ENCODE measurements at regions not wholly inside any gene's neighbourhood (a gene's known extent, or its start where the extent isn't known, plus 50 kb on each side); places are given as distances from the start of the nearest gene placed in this dataset.

DNA sequence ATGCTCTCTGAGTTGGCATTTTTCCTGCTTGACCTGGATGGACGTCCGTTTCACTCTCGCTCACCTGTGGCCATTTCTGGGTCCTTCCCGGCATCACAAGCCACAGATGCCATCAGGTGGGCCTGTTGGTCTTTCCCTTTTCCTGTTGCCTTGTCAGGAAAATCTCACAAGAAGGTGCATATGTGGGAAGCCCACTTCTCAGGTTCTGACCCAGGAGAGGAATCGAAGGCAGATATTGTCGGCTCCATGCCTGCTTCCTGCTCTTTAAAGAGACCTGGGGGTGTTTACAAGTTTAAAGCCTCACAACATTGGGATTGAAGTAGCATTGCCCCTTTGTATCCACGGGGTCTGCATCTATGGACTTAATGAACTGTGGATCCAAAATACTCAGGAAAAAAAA is 357.9 kb downstream of the RPS24 start:
- no peak for DNase-seq (ENCODE audit: low read depth)

DNA sequence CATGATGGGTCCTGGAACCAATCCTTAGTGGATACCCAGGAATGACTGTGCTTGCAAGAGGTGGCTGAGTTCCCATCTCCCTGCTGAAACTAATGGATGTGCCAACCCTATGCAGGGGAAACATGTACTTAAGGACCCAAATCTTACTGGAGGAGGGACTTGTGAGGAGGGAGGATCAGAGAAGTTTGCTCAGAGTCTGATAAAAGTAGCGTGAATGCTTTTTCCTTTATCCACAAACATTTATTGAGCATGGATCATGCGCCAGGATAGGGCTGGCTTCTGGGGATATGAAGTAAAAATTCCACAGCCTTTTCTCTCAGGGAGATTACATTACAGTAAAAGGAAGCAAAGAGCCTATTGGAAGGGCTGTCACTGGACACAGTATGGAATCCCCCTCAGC is 358.5 kb downstream of the RPS24 start:
- DNase-seq (ENCODE audit: low read depth), result no peak

DNA sequence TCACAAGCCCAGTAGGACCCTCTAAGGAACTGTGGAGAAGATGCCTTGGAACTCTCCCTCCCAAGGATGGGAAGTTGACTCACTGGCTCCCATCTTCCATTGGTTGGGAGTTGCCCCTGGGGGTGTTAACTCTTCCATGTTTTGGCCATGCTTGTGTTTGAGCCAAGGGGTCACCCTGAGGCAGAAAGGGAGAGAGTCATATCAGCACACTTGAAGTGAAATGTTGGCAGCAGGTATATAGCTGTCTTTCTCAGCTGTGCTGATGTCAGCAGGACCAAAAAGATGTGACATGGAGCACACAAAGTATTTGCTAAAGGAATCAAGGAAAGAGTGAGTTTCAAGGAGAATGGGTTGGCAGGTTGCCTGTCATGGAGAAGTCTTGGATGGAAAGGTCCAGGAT is 359.4 kb downstream of the RPS24 start:
- DNase-seq (ENCODE audit: low read depth), result no peak

DNA sequence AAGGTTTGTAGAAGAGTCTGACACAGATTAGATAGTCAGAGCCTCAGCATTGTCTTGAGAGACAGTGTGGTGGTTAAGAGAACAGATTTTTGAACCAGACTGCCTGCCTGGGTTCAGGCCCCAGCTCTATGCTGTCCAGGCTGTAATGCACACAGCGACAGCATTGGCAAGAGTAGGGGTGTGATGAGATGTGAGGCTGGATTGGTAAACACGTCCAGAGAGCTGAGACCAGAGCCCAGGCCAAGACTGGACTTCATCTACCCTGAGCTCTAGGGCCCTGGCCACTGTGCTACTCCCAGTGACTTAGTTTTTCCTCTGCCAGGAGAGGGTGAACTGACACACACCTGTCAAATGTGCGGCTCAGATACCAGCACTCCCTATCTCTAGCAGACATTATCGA is 360.4 kb downstream of the RPS24 start:
- DNase-seq (ENCODE audit: low read depth), result no peak

DNA sequence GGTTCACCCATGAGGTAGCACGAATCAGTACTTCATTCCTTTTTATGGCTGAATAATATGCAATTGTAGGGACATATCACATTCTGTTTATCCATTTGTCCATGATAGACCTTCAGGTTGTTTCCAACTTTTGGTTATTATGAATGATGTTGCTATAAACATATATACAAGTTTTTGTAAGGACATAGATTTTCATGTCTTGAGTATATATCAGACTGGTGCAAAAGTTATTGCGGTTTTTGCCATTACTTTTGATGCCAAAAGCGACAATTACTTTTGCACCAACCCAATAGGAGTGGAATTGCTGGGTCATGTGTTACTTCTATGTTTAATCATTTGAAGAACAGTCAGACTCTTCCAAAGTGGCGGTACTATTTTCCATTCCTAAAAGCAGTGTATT is 361.5 kb downstream of the RPS24 start:
- no peak for DNase-seq (ENCODE audit: low read depth)

DNA sequence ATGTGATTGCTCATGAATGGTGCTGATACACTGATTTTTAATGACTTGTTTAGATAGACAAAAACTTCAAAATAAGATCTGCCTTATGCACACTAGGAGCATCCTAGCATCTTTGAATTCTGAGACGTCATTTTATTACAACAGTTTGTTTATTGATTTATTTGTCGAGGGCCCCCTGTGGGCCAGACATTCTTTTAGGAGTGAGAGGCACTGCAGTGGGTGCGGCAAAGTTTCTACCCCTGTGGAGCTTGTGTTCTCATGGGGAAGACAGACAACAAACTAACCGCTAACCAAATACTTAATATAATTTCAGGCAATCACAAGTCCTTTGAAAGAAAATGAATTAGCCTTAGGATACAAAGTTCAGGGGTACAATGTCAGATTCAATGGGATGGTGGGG is 363.1 kb downstream of the RPS24 start:
- DNase-seq (ENCODE audit: low read depth), result no peak

DNA sequence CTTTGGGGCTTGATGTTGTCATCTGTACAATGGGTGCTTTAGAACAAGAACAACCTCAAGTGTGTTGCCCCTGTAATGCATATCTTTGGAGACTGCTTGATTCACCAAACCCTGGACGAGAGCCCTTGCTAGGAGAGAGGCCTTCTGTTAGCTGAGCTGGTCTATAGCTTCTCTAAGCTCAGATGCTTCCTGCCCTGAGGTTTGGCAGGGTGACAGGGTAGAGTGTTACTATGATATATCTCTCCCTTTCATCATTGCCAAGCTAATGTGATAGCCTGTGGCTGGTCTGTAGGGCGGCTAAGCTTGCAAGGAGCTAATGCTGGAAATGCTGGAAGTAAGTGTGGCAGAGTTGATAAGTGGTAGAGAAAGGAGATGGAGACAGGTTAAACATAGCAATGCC is 364.1 kb downstream of the RPS24 start:
- peak; percentile 76 for DNase-seq (ENCODE audit: low read depth)

DNA sequence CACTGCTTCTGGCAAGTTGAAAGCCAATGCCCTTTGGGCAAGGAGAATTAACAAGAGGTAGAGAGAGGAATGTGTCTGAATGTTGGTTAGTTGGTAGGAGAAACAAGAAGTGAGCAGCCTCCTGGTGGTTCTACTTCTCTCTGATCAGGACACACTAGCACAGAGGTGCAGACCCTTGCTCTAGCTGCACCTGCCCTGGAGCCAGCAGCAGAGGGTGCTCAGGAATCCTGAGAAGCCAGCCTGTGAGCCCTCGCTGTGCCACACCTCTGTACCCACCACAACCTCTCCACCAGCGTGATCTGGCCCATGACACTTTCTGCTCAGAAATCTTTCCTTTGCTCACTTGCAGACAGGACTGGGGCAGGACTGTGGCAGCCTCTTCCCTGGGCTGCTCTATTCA is 364.7 kb downstream of the RPS24 start:
- DNase-seq (ENCODE audit: low read depth), result no peak

DNA sequence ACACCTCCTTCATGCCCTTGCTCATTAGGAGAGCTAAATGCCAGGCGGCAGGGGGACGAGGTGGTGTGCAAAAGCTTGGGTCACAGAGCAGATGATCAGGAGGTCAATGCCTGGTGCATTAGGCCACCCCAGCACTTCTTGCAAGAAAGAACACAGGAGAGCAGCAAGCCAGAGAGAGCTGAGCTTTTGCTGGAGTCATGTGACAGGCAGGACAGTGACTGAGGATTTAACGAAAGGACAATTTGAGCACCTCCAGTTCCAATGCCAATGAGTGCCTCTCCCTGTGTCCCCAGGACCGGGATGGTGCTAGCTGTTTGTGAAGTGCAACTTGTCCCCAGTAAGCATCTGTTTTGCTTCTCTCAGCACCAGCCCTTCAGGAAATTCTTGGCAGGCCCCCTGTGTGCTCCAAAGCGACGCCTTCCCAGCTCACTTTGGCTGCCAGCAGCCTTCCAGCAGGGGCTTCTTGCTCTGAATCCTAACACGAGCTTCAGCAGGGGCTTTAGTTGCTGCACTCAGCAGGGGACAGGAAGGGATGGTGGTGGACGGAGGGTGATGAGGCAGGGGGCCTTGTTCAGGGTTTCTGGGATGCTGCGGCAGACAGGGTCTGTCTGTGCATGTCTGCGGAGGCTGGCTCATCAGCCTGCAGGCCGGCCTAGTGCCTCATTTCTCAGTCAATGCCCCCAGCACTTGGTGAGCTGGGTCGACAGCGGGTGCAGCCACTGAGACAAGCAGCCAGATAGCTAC is 368.1 kb downstream of the RPS24 start:
- DNase-seq (ENCODE audit: low read depth), result no peak

DNA sequence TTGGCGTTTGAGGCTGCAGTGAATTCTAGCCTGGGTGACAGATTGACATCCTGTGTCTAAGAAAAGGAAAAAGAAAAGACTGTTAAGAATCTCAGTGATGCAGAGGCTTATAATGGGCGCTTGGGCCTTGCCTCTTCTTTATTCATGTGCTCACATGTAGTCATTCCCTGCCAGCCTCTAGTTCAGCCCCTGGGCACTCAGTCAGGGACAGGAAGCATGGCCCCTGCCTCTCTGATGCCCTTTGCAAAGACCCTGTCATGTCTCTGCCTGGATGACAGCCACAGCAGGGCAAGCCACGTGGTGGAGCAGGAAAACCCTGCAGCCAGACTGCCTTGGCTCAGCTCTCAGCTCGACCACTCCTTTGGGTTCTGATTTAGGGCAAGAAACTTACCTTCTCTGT is 368.9 kb downstream of the RPS24 start:
- no peak for DNase-seq (ENCODE audit: low read depth)

DNA sequence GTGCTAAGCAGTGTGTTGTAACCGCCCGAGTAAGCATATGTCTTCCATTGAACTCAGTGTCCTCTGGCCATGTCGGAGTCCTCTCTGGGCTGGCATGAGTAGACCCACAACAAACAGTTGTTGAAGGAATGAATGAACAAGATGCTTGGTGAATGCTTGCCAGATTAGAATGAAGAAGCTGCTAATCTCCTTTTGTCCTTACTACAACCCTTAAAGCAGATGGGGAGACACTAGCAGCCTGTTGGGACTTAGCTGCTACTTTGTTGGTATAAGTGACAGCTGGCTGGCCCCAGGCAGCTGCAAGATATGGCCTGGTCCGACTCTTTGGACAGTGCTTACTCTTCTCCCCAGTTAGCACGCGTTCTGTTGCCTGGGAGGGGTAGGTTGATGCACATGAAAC is 370.1 kb downstream of the RPS24 start:
- no peak for DNase-seq (ENCODE audit: low read depth)

DNA sequence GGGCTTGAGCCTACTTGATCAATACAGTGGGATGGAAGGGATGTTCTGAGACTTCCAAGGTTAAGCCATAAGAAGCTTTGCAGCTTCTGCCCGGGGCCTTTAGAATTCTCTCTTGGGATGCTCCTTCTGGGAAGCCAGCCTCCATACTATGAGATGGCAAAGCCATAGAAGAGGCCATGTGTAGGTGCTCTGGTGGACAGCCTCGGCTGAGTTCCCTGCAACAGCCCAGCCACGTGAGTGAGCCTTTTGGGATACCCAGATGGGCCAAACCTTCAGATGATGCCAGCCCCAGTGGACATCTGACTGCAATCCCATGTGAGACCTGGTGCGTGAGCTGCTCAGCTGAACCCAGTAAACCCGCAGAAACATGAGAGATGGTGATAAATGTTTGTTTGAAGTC is 370.6 kb downstream of the RPS24 start:
- no peak for DNase-seq (ENCODE audit: low read depth)

DNA sequence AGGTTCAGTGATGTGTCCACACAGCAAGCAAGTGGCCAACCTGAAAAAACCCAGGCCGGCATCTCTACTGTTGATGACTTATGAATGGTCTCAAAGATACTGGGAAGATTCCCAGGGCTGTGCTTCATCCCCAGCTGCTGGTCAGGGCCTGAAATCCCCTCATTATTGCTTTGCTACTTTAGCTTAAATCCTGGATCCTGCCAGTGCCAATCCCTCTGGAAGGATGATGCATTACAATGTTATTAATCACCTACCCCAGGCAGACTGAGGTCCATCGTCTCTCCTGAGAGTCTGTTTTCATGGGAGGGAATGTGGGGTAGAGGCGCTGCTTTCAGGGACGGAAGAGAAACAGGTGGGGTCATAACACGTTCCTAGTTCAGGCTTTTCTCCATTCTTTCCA is 371.6 kb downstream of the RPS24 start:
- DNase-seq (ENCODE audit: low read depth), result peak; percentile 63

DNA sequence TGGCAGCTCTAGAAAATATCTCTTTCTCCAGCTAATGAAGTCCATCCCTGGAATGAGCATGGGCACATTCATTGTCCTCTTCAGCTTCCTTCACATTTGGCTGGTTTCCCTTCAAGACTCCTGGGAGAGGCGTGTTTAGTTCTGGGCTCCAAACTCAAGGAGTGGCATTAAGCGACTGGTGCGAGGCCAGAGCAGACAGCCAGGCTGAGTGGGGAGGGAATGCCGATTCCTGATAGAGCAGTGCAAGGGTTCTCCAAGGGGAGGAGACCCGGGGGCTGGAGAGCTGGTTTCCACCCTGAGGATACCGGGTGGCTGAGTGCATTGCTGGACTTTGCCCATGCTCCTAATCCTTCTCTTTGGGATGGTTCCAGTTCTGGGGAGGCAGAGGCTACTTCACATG is 372.1 kb downstream of the RPS24 start:
- DNase-seq (ENCODE audit: low read depth), result no peak

DNA sequence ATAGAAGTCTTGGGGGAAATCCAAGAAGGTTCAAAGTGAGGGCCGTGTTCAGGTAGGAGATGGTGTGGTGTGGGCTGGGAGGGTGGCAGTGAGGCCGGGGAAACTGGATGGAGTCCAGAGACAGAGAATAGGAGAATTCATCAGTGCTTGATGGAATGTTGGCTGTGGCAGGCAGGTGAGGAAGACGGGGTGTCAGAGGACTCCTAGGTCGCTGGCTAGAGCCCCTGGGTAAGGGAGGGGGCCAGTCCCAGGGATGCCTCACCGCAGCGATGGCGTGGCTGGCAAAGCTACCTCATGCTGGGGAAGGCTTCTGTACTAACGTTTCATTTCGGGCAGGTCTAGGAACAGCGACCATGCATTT is 373.0 kb downstream of the RPS24 start:
- DNase-seq (ENCODE audit: low read depth), result no peak

DNA sequence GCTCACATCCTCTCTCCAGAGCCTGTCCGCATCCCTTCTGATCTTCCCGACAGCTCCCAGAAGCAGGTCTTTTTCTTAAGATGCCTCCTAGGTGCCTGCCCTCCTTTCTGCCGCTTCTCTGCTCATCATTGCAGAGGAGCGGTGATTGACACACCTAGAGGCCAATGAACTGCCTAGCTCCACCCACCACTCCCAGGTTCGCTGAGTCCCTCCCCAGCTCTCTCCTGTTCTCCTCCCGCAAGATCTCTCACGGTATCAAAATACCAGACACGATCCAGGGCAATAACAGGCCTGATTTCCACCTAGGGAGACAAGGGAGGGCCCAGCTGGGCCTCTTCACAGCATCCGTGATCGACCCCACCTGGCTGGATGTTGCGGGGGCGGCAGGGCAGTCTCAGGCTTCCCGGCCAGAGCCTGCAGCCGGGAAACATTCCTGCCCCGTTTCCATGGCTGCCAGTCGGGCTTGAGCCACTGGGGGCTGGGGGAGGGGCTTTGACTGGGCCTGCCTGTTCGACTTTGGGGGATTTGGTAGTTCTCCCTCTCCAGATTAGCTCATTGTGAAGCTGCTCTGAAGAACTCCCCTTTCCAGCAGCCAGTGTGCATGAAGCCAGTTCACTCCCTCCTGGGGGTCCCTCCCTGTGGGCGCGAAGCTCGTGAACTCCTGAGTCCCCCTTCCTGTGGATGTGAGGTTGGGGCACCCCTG is 373.5 kb downstream of the RPS24 start:
- DNase-seq (ENCODE audit: low read depth), result peak; percentile 88

DNA sequence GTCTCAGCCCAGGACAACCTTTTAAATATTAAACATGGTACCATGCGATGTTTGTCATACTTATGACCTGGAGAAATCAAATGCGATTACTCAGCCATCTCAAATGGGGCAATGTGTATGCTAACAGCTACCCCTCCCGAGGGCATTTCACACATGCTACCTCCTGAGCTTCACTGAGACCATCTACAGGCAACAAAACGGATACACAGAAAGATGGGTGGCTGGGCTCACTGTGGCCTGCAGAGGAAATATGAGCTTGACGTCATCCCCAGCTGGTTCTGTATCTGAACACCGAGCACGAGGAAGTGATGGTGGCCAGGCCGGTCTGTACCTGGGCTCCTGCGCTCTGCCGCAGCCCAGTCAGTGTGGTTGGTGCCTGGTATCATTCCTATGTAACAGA is 374.3 kb downstream of the RPS24 start:
- no peak for DNase-seq (ENCODE audit: low read depth)

DNA sequence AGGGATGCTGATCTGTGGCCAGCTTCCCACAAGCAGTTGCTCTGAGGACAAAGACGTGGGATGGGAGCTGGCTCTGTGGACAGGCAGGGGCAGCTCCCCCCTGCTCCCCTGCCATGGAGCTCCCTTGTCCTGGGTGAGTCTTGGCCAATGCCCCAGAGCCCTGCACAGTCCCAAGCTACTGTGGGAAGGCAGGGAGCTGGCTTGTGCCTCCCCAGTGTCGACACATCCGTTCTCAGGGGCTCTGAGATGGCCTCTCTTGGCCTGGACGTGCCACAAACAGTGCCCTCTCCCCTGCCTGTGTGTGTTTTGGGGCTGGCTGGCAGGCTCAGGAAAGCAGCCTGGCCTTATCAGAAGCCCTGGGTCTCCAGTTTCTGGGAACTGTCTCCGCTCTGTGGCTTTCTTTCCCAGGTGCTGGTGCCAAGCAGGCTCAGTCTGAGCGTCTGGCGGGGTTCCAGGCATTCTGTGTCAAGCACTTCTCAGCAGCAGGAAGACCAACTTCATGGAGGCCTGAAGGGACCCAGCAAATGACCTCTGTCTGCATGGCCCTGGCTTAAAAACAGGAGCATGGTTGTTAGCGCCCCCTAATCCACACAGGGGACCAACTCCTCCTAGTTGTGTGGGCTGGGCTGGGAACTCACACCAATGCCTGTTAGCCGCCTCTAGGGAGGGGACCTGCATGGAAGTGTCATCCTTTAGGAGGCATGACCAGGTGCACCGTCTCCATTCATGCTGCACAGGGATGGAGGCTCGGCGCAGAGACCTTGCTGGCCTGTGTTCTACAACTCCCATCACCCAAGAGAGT is 375.2 kb downstream of the RPS24 start:
- DNase-seq (ENCODE audit: low read depth), result peak; percentile 43

DNA sequence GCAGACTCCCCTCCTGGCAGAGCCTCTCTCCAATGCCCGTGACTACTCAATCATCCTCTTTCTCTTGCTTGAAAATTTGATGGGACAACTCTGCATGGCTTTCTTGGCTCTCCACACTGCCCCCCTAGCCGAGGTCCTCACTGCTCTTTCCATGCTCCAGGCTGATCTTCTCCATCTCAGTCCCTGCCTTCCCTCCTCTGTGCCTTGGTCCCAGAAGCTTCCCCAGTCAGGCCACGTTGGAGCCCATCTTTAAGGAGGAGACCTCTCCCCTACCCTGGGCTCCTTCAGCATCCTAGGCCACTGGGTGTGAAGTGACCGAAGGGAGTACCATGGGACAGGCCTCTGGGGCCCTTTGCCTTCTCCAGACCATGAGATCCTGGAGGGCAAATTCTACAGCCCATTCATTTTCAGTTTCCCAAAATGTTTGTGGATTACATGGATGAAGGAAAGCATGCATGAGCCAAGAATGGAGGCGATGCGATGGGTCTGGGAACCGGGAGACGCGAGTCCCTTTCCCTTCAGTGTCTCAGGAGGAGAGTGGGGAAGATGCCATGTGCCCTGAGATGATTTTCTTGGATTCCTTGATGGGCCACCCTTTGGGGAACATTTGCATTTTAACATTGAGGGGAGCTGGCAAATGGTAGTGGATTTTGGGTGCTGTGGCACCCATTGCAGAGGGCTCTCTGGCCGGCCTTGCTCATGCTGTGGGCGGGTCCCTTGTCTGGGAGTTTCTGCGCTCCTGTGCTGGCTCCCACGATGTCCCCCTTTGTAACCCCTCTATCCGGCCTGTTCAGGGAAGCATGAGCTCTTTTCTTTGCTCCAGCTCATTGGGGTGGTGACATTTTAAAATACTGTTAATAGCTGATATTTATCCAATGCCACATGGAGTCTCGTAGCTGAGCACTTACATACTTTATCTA is 376.6 kb downstream of the RPS24 start:
- no peak for DNase-seq (ENCODE audit: low read depth)

DNA sequence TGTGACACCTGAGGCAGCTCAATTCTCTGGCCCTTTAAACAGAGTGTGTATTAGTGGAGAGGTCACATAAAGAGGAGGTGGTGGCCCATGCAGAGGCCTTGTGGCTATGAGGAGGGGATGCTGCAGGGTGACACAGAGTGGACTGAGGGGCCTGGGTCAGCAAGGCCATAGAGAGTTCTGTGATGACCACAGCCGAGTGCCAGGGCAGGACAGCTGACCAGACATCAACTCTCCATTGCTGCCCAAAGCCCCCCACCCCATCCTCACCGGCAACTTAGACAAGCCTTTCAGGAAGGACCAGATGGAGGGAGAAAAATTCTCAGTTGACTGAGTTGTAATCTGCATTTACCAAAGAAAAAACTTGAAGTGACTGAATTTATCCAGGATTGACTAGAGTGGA is 378.1 kb downstream of the RPS24 start:
- no peak for DNase-seq (ENCODE audit: low read depth)

DNA sequence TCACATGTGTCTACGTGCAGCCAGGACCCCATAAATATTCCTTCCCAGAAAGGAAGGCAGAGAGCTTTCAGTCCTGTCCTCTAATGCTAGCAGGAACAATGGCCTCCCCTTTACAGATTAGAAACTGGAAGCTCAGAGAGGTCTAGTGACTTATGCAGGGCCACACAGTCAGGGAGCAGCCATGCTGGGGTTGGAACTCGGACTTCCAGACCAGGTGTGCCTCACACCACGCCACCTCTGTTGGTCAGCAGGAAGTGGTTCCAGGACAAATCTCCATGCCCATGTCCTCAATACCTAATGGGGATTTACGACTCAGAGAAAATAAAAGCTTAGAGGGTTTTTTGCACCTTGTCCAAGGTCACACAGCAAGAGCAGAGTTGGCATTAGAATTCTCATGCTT is 378.9 kb downstream of the RPS24 start:
- no peak for DNase-seq (ENCODE audit: low read depth)
